IMR-90 (cell line): ENCODE measurements at regions not wholly inside any gene's neighbourhood (a gene's known extent, or its start where the extent isn't known, plus 50 kb on each side); places are given as distances from the start of the nearest gene placed in this dataset.

ENCODE experiments used
- ATAC-seq: fragments of 200-7000 bp; cut with Tn5 transposase; 2 replicates; pipeline ENCODE4 v1.9.1; 2020; ENCODE audit warnings: low read depth, mild to moderate bottlenecking, moderate library complexity
- BruUV-seq: library from RNA; stranded (reverse); fragments of 400-500 nt; replicated peaks from 2 replicates; lab custom pipeline; 2021; lab: Mats Ljungman, UMichigan
- CTCF ChIA-PET: fragments of 300-600 bp; formaldehyde crosslinking; extraction: SDS; loops from one replicate; lab custom pipeline; 2021; ENCODE audit warnings: antibody characterized with exemption; lab: Yijun Ruan, JAX
- POLR2A ChIA-PET: fragments of 300-600 bp; sonication (Branson Sonifier 250); formaldehyde crosslinking; loops from one replicate; lab custom pipeline; 2022; ENCODE audit warnings: antibody characterized with exemption; ENCODE audit not compliant: unreplicated experiment; lab: Charles Lee
- DNase-seq: peaks from one replicate; pipeline ENCODE4 v3.0.0; 2013
- H2AFZ ChIP-seq: replicated peaks from 2 replicates; pipeline ENCODE3; 2013; ENCODE audit warnings: low read length, mild to moderate bottlenecking; ENCODE audit not compliant: poor library complexity
- H2AK5ac ChIP-seq: 2 replicates; pipeline ENCODE4 v1.6.1; 2013; ENCODE audit warnings: low read depth, low read length, inconsistent platforms
- H2AK9ac ChIP-seq: replicated peaks from 2 replicates; pipeline ENCODE3; 2013; ENCODE audit warnings: mild to moderate bottlenecking, low read depth, low read length, moderate library complexity; ENCODE audit not compliant: poor library complexity
- H2BK120ac ChIP-seq: 2 replicates; pipeline ENCODE4 v1.6.1; 2013; ENCODE audit warnings: low read depth, low read length, inconsistent platforms
- H2BK15ac ChIP-seq: 3 replicates; pipeline ENCODE4 v1.6.1; 2013; ENCODE audit warnings: low read depth, low read length, inconsistent platforms
- H2BK20ac ChIP-seq: 2 replicates; pipeline ENCODE4 v1.6.1; 2013; ENCODE audit warnings: low read depth, mild to moderate bottlenecking, inconsistent platforms, low read length, moderate library complexity
- H2BK5ac ChIP-seq: 2 replicates; pipeline ENCODE4 v1.6.1; 2013; ENCODE audit warnings: mild to moderate bottlenecking, low read depth, low read length, inconsistent platforms; ENCODE audit not compliant: poor library complexity, severe bottlenecking
- H3K14ac ChIP-seq: replicated peaks from 2 replicates; pipeline ENCODE4 v1.6.1; 2013; ENCODE audit warnings: low read depth, low read length, inconsistent platforms
- H3K18ac ChIP-seq: 2 replicates; pipeline ENCODE4 v1.6.1; 2013; ENCODE audit warnings: low read depth, low read length, control low read depth
- H3K23ac ChIP-seq: 2 replicates; pipeline ENCODE4 v1.6.1; 2013; ENCODE audit warnings: low read depth, low read length, inconsistent platforms
- H3K27ac ChIP-seq: 2 replicates; pipeline ENCODE4 v1.5.1; 2013; ENCODE audit warnings: mild to moderate bottlenecking, control low read depth, low read length; ENCODE audit not compliant: insufficient read depth
- H3K27me3 ChIP-seq: 2 replicates; pipeline ENCODE4 v1.6.1; 2013; ENCODE audit warnings: low read length; ENCODE audit not compliant: control insufficient read depth, insufficient read depth
- H3K36me3 ChIP-seq: 2 replicates; pipeline ENCODE4 v1.6.1; 2013; ENCODE audit warnings: low read length, mixed read lengths; ENCODE audit not compliant: control insufficient read depth, insufficient read depth
- H3K4ac ChIP-seq: 2 replicates; pipeline ENCODE4 v1.6.1; 2013; ENCODE audit warnings: low read depth, low read length, inconsistent platforms
- H3K4me1 ChIP-seq: 2 replicates; pipeline ENCODE4 v1.6.1; 2013; ENCODE audit warnings: low read length, mixed read lengths; ENCODE audit not compliant: control insufficient read depth, insufficient read depth
- H3K4me2 ChIP-seq: 2 replicates; pipeline ENCODE4 v1.6.1; 2013; ENCODE audit warnings: low read depth, mild to moderate bottlenecking, control low read depth, low read length, moderate library complexity
- H3K4me3 ChIP-seq: 2 replicates; pipeline ENCODE4 v1.5.1; 2013; ENCODE audit warnings: low read depth, mild to moderate bottlenecking, control low read depth, low read length, moderate library complexity; ENCODE audit not compliant: insufficient read depth
- H3K56ac ChIP-seq: 2 replicates; pipeline ENCODE4 v1.6.1; 2013; ENCODE audit warnings: low read length, inconsistent platforms; ENCODE audit not compliant: insufficient read depth; ENCODE audit errors: extremely low read depth
- H3K79me1 ChIP-seq, 2 experiments: 2 replicates each; pipeline ENCODE4 v1.6.1; 2013; ENCODE audit warnings: low read length in 2 of 2, inconsistent platforms in 1 of 2, low read depth in 1 of 2
- H3K9ac ChIP-seq: 2 replicates; pipeline ENCODE4 v1.6.1; 2013; ENCODE audit warnings: low read depth, low read length, control low read depth
- H3K9me1 ChIP-seq: 2 replicates; pipeline ENCODE4 v1.6.1; 2013; ENCODE audit warnings: low read length, inconsistent platforms; ENCODE audit not compliant: insufficient read depth
- H3K9me3 ChIP-seq: 2 replicates; pipeline ENCODE4 v1.6.1; 2013; ENCODE audit warnings: low read length; ENCODE audit not compliant: control insufficient read depth, insufficient read depth
- H4K20me1 ChIP-seq: 2 replicates; pipeline ENCODE4 v1.6.1; 2013; ENCODE audit warnings: low read length, inconsistent platforms; ENCODE audit not compliant: insufficient read depth
- H4K5ac ChIP-seq: 2 replicates; pipeline ENCODE4 v1.6.1; 2013; ENCODE audit warnings: mild to moderate bottlenecking, low read depth, low read length, control low read depth
- H4K8ac ChIP-seq, 2 experiments: 2 replicates each; pipeline ENCODE4 v1.6.1; 2013; ENCODE audit warnings: low read depth in 2 of 2, low read length in 2 of 2, control low read depth in 1 of 2, inconsistent platforms in 1 of 2
- H4K91ac ChIP-seq: 2 replicates; pipeline ENCODE4 v1.6.1; 2013; ENCODE audit warnings: low read depth, low read length, inconsistent platforms; ENCODE audit not compliant: insufficient read depth
- BHLHE40 ChIP-seq: fragments of 150-350 bp; IDR thresholded peaks from 2 replicates; pipeline ENCODE4 v1.6.1; 2016; ENCODE audit warnings: mild to moderate bottlenecking, low read depth, low read length
- CEBPB ChIP-seq: IDR thresholded peaks from 2 replicates; pipeline ENCODE4 v1.6.1; 2012; ENCODE audit warnings: low read depth, low read length, improper control_type of control experiment
- CHD1 ChIP-seq: IDR thresholded peaks from 2 replicates; pipeline ENCODE4 v1.6.1; 2012; ENCODE audit warnings: low read depth, low read length, improper control_type of control experiment
- CTCF ChIP-seq: conservative IDR thresholded peaks from 2 replicates; pipeline ENCODE4 v1.5.1; 2012; ENCODE audit warnings: mild to moderate bottlenecking, low read depth, low read length, improper control_type of control experiment
- FOS ChIP-seq: fragments of 150-350 bp; IDR thresholded peaks from 2 replicates; pipeline ENCODE4 v1.6.1; 2016; ENCODE audit warnings: low read depth, low read length
- MAFK ChIP-seq: IDR thresholded peaks from 2 replicates; pipeline ENCODE4 v1.6.1; 2012; ENCODE audit warnings: low read depth, low read length, improper control_type of control experiment
- MAZ ChIP-seq: IDR thresholded peaks from 2 replicates; pipeline ENCODE4 v1.6.1; 2012; ENCODE audit warnings: low read depth, mild to moderate bottlenecking, low read length, improper control_type of control experiment, moderate library complexity, borderline replicate concordance
- MXI1 ChIP-seq: IDR thresholded peaks from 2 replicates; pipeline ENCODE4 v1.6.1; 2012; ENCODE audit warnings: low read depth, mild to moderate bottlenecking, low read length, moderate library complexity, borderline replicate concordance
- NFE2L2 ChIP-seq: fragments of 150-350 bp; IDR thresholded peaks from 2 replicates; pipeline ENCODE4 v1.6.1; 2016; ENCODE audit warnings: low read depth, mild to moderate bottlenecking, low read length
- POLR2A ChIP-seq: IDR thresholded peaks from 2 replicates; pipeline ENCODE4 v1.6.1; 2012; ENCODE audit warnings: mild to moderate bottlenecking, low read depth, low read length
- RAD21 ChIP-seq: IDR thresholded peaks from 2 replicates; pipeline ENCODE4 v1.6.1; 2012; ENCODE audit warnings: low read length, improper control_type of control experiment
- RCOR1 ChIP-seq: IDR thresholded peaks from 2 replicates; pipeline ENCODE4 v1.6.1; 2012; ENCODE audit warnings: mild to moderate bottlenecking, low read length, improper control_type of control experiment; ENCODE audit not compliant: insufficient replicate concordance
- RFX5 ChIP-seq: IDR thresholded peaks from 2 replicates; pipeline ENCODE4 v1.8.0; 2012; ENCODE audit warnings: low read depth, mild to moderate bottlenecking, low read length, moderate library complexity
- SMC3 ChIP-seq: fragments of 150-350 bp; IDR thresholded peaks from 2 replicates; pipeline ENCODE4 v1.6.1; 2016; ENCODE audit warnings: low read depth, mild to moderate bottlenecking, antibody characterized with exemption, low read length, moderate library complexity
- USF2 ChIP-seq: fragments of 150-350 bp; IDR thresholded peaks from 2 replicates; pipeline ENCODE4 v1.6.1; 2017; ENCODE audit warnings: mild to moderate bottlenecking, antibody characterized with exemption, low read length, low read depth
- WGBS, 2 experiments: methylation state at CpG; one replicate each; pipeline versions ENCODE4 v1.1.5 to v1.1.7; 2013; ENCODE audit warnings: missing lambda C conversion rate in 2 of 2; ENCODE audit not compliant: insufficient read length in 1 of 2; ENCODE audit errors: extremely low coverage in 2 of 2; 5-methylcytosine and 5-hydroxymethylcytosine counted together
- dilution Hi-C: fragments of 300-500 bp; cut with HindIII; formaldehyde crosslinking; loops from one replicate; pipeline ENCODE4 v1.14.3; 2018; ENCODE audit warnings: low sequenced_read_pairs; ENCODE audit not compliant: unreplicated experiment
- in situ Hi-C: fragments of 300-500 bp; cut with MboI; formaldehyde crosslinking; loops from 3 replicates; pipeline ENCODE4 v1.14.3; 2019; ENCODE audit warnings: low sequenced_read_pairs, inconsistent platforms, mixed read lengths
- intact Hi-C: fragments of 100-400 bp; cut with micrococcal nuclease; formaldehyde crosslinking; loops from 2 replicates; pipeline ENCODE4 v1.10.0; 2022

DNA sequence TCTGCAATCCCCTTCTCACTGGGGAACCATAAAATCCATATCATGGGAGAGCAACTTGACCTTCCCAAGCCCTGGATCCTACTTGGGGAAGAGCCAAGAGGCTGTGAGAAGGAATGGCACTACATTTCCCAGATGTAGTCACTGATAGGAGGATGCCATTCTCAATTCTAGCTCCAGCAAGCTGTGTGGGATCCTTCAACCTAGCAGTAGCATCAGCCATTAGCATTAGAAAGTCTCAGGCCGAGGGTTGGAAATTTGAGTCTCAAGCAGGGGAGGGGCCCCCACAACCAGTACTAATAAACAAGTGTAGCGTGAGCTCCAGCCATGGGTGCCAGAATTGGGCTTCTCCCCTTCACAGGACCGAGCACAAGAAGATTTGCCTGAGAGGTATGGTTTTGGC, 84.3 kb upstream of the NELL2 start:
- H4K20me1 ChIP-seq = no peaks in the 10 kb centered on the region
- ChIA-PET CTCF (interaction anchor here (1.0 kb wide), 1 partner anchor 11 kb away, joined by 3 read pairs; no protein-coding TSS in a partner anchor), POLR2A (no interaction called here)
- H2BK15ac ChIP-seq = no peak overlapping the region
- no peak overlapping the region for H3K4me2 ChIP-seq
- H2AFZ ChIP-seq = no peak overlapping the region
- in situ Hi-C loops = no loop called here
- no peak overlapping the region for H3K18ac ChIP-seq
- H3K23ac ChIP-seq = no peak overlapping the region
- H3K9me3 ChIP-seq = no peaks in the 10 kb centered on the region
- no peaks in the 10 kb centered on the region for H3K27me3 ChIP-seq
- no peak overlapping the region for H2AK9ac ChIP-seq
- no peak overlapping the region for H2BK120ac ChIP-seq
- no peak overlapping the region for H2BK20ac ChIP-seq
- DNase-seq (no peak), ATAC-seq (no peak)
- no peak overlapping the region for H2BK5ac ChIP-seq
- WGBS, 2 experiments = no CpG with 5 or more reads among the region's 3 CpGs
- H4K91ac ChIP-seq = no peak overlapping the region
- TF ChIP-seq RFX5 = no peak
- no peak for TF ChIP-seq MXI1
- TF ChIP-seq FOS = no peak
- no peak for TF ChIP-seq POLR2A
- no peak for TF ChIP-seq RCOR1
- TF ChIP-seq BHLHE40 = no peak
- no peak for TF ChIP-seq CHD1
- no peak for TF ChIP-seq MAZ
- no peak for TF ChIP-seq NFE2L2
- no peak for TF ChIP-seq MAFK
- no peak for TF ChIP-seq CEBPB
- TF ChIP-seq RAD21 = no peak
- no peak for TF ChIP-seq CTCF
- no peak for TF ChIP-seq USF2
- TF ChIP-seq SMC3 = no peak
- BruUV-seq = no TSS peak
- H3K14ac ChIP-seq = no peak overlapping the region
- H3K9me1 ChIP-seq = no peaks in the 10 kb centered on the region
- H3K9ac ChIP-seq = no peak overlapping the region
- H3K27ac ChIP-seq = no peak overlapping the region
- intact Hi-C loops = no loop called here
- no peaks in the 10 kb centered on the region for H3K79me1 ChIP-seq
- H4K8ac ChIP-seq = no peak overlapping the region
- no peaks in the 10 kb centered on the region for H3K36me3 ChIP-seq
- H3K4me3 ChIP-seq = no peak overlapping the region
- dilution Hi-C loops = no loop called here
- H3K4me1 ChIP-seq = no peaks in the 10 kb centered on the region
- H4K5ac ChIP-seq = no peak overlapping the region
- H3K4ac ChIP-seq = no peak overlapping the region
- H2AK5ac ChIP-seq = no peak overlapping the region
- no peak overlapping the region for H3K56ac ChIP-seq
